Neural crest cell (in vitro differentiated cells): ENCODE measurements at regions not wholly inside any gene's neighbourhood (a gene's known extent, or its start where the extent isn't known, plus 50 kb on each side); places are given as distances from the start of the nearest gene placed in this dataset.
"Not testable (repeated sequence)": the region's sequence is repeated elsewhere in the genome, so short reads cannot be mapped to it uniquely, and the experiment has no call there.

Source experiments
- DNase-seq: peaks from one replicate; pipeline ENCODE4 v3.0.0; 2021; ENCODE audit warnings: low read depth, mixed read lengths, low spot score
- H3K27ac Mint-ChIP-seq: one replicate; pipeline ENCODE4 v1.8.0; 2021; ENCODE audit warnings: mild to moderate bottlenecking, mixed read lengths; ENCODE audit not compliant: unreplicated experiment
- H3K27me3 Mint-ChIP-seq: 2 replicates; pipeline ENCODE4 v1.8.0; 2021; ENCODE audit warnings: low read depth, mild to moderate bottlenecking, mixed read lengths
- H3K36me3 Mint-ChIP-seq: 2 replicates; pipeline ENCODE4 v1.8.0; 2021; ENCODE audit warnings: low read depth, mild to moderate bottlenecking, mixed read lengths
- H3K4me1 Mint-ChIP-seq: 2 replicates; pipeline ENCODE4 v1.8.0; 2021; ENCODE audit warnings: mixed read lengths
- H3K4me3 Mint-ChIP-seq: one replicate; pipeline ENCODE4 v1.8.0; 2021; ENCODE audit warnings: mild to moderate bottlenecking, mixed read lengths
- H3K9me3 Mint-ChIP-seq: 2 replicates; pipeline ENCODE4 v1.8.0; 2021; ENCODE audit warnings: mixed read lengths
- CTCF ChIP-seq: fragments of 200-600 bp; sonication (generic); conservative IDR thresholded peaks from 2 replicates; pipeline ENCODE4 v1.5.0; 2021; ENCODE audit warnings: antibody characterized with exemption, mild to moderate bottlenecking

DNA sequence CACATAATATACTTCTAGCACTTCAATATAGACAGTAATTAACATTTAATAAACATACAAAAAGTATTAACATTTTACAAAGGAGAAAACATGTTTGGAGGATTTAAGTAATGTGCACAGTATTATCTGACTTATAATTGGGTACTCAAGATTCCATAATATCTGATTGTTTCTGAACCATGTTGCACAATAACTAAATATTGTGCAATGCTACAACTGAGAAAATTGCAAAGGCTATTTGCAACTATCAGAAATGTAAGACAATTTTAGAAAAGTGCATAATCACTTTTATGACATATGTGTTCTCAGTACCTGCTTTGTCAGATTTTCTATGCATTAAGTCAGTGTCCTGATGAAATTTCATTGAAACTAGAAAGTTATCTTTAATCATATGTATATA is 934.6 kb downstream of the SOCS6 start:
- Mint-ChIP-seq H3K27ac (no peak overlapping the region), H3K27me3 (no peaks in the 10 kb centered on the region), H3K36me3 (no peaks in the 10 kb centered on the region), H3K4me1 (peaks cover 7% of the 10 kb centered on the region), H3K9me3 (no peaks in the 10 kb centered on the region), H3K4me3 (no peak overlapping the region)
- TF ChIP-seq CTCF = no peak
- no peak for DNase-seq

- DNase-seq = no peak
- no peaks in the 10 kb centered on the region for H3K9me3 Mint-ChIP-seq
- H3K27me3 Mint-ChIP-seq = no peaks in the 10 kb centered on the region
- no peaks in the 10 kb centered on the region for H3K36me3 Mint-ChIP-seq
- no peak for TF ChIP-seq CTCF
- no peak overlapping the region for H3K4me3 Mint-ChIP-seq
- peaks cover 7% of the 10 kb centered on the region for H3K4me1 Mint-ChIP-seq
- no peak overlapping the region for H3K27ac Mint-ChIP-seq
Observed at GRCh38 chr18:71221405-71221804, 932.6 kb downstream of the SOCS6 start.

- H3K27ac Mint-ChIP-seq, H3K27me3 Mint-ChIP-seq, H3K4me1 Mint-ChIP-seq, DNase-seq, H3K4me3 Mint-ChIP-seq, H3K9me3 Mint-ChIP-seq, H3K36me3 Mint-ChIP-seq: not testable (repeated sequence)
Observed at GRCh38 chr18:71212739-71213138, 923.9 kb downstream of the SOCS6 start.

DNA sequence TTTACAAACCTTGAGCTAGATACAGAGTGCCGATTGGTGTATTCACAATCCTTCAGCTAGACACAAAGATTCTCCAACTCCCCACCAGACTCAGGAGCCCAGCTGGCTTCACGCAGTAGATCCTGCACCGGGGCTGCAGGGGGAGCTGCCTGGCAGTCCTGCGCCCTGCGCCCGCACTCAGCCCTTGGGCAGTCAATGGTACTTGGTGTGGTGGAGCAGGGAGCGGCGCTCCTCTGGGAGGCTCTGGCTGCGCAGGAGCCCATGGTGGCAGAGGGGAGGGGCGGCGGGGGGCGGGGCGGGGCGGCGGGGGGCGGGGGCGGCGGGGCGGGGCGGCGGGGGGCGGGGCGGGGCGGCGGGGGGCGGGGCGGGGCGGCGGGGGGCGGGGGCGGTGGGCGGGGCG is 923.4 kb downstream of the SOCS6 start:
- Mint-ChIP-seq H3K9me3 (peaks cover 7% of the 10 kb centered on the region), H3K27me3 (no peaks in the 10 kb centered on the region), H3K27ac (no peak overlapping the region), H3K4me3 (no peak overlapping the region), H3K4me1 (no peaks in the 10 kb centered on the region), H3K36me3 (no peaks in the 10 kb centered on the region)
- no peak for TF ChIP-seq CTCF
- DNase-seq = no peak

GRCh38 chr18:71209944-71210343 is 921.1 kb downstream of the SOCS6 start:
- Mint-ChIP-seq H3K4me3 (no peak overlapping the region), H3K27ac (no peak overlapping the region), H3K27me3 (no peaks in the 10 kb centered on the region), H3K9me3 (peaks cover 5% of the 10 kb centered on the region), H3K36me3 (no peaks in the 10 kb centered on the region), H3K4me1 (no peaks in the 10 kb centered on the region)
- no peak for TF ChIP-seq CTCF
- DNase-seq = no peak

DNA sequence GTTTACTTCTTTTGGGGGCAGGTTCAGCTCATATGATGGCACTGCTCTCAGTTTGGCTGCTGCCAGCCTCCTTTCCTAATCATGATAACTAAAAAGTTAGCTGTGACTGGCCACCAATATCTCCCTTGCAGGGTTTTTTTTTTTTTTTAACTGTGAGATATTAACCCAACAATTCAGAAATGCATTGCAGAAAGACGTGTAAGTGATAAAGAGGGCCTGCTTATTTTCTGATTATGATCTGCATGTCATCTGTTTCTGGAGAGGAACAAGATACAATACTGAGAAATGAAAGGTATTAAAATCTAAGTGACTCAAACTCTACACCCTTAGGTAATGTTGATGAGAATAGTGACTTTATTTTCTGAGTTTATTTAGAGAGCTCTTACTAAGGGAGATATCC is 905.6 kb downstream of the SOCS6 start:
- Mint-ChIP-seq H3K36me3 (no peaks in the 10 kb centered on the region), H3K4me3 (no peak overlapping the region), H3K27me3 (peaks cover 3% of the 10 kb centered on the region), H3K9me3 (no peaks in the 10 kb centered on the region), H3K27ac (no peak overlapping the region), H3K4me1 (no peaks in the 10 kb centered on the region)
- no peak for TF ChIP-seq CTCF
- no peak for DNase-seq
